GM23248 (cell line): ENCODE measurements at regions not wholly inside any gene's neighbourhood (a gene's known extent, or its start where the extent isn't known, plus 50 kb on each side); places are given as distances from the start of the nearest gene placed in this dataset.

Experiments
- EZH2 ChIP-seq: fragments of 200-600 bp; sonication (generic); IDR thresholded peaks from 2 replicates; pipeline ENCODE4 v1.6.1; 2018; ENCODE audit warnings: antibody characterized with exemption, mild to moderate bottlenecking; ENCODE audit not compliant: insufficient read depth, poor library complexity, severe bottlenecking
- EZH2phosphoT487 ChIP-seq: fragments of 200-600 bp; sonication (generic); IDR thresholded peaks from 2 replicates; pipeline ENCODE4 v1.6.1; 2018; ENCODE audit warnings: antibody characterized with exemption, moderate library complexity, mild to moderate bottlenecking, low read depth; ENCODE audit not compliant: insufficient read depth

- no peak for TF ChIP-seq EZH2
- no peak for TF ChIP-seq EZH2phosphoT487
Measured at GRCh38 chr1:195768936-195769335, 839.3 kb downstream of the KCNT2 start.
